ENCODE measurements at regions not wholly inside any gene's neighbourhood (a gene's known extent, or its start where the extent isn't known, plus 50 kb on each side); places are given as distances from the start of the nearest gene placed in this dataset.
"Not testable (repeated sequence)": the region's sequence is repeated elsewhere in the genome, so short reads cannot be mapped to it uniquely, and the experiment has no call there.

DNA sequence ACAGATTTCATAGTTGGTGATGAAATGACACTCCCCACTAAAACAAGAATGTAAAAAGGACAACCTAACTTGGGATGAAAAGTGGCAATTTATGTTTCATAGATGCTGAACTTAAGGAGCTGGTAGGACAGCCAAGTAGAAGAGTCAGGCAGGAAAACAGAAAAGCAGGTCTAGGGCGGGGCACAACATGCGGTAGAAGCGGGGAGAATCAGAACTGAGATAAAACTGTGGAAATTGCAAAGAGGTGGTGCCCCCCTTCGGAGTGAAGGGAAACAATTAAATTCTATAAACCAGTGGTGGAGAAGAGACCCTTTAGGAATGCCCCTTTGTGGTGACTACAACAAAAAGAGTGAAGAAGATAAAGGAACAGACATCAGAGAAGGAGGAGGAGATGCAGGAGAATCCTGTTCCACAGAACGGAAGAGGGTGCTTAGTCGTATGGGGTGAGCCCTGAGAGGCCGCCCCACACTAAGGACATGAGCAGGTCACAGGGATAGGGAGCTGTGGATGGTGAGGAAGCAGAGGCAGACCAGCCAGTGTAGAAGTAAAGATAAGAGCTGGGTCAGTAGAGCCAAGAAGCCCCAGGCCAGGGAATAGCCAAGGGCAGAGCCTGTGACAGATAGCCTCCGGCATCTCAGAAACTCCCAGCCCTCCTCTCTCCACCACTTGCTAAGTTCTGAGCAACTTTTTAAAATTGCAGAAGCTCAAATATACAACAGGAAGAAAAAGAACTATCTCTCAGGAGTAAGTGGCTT, 100.3 kb upstream of the DOCK9 start:
- no peak for DNase-seq

DNA sequence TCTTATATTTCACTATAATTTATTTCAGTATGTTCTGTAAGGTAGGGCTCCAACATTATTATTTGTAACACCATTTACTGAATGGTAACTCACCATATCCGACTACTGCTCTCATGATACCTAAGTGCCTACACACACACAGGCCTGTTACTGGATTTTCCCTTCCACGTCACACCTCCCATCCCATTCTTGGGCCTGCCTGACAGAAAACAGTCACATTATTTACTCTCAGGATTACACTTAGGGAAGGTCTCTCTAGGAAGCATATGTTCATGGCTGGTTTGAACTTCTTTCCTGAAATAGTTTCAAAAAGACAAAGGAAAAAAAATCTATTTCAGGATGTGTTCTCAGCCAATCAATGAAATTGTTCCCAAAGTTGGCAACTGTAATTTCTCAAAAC, 102.3 kb upstream of the DOCK9 start:
- no peak for DNase-seq

DNA sequence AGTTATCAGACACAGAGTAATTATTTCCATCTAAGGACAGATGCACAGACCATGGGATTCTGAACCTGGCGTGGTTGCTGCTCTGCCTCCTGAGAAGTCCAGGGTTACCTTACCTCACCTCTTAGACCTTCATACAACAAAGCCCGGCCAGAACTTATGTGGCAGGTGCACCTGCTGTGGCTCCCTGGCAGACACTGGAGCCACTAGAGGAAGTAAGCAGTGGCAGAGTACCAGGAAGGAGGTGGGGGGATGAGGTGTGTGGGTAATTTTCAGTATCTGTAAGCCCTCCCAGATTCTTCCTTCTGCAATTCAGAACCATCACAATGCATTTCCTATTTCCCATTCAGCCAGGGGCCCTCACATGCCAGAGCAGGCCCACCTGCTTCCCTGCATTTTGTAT, 106.1 kb upstream of the DOCK9 start:
- DNase-seq: no peak

DNA sequence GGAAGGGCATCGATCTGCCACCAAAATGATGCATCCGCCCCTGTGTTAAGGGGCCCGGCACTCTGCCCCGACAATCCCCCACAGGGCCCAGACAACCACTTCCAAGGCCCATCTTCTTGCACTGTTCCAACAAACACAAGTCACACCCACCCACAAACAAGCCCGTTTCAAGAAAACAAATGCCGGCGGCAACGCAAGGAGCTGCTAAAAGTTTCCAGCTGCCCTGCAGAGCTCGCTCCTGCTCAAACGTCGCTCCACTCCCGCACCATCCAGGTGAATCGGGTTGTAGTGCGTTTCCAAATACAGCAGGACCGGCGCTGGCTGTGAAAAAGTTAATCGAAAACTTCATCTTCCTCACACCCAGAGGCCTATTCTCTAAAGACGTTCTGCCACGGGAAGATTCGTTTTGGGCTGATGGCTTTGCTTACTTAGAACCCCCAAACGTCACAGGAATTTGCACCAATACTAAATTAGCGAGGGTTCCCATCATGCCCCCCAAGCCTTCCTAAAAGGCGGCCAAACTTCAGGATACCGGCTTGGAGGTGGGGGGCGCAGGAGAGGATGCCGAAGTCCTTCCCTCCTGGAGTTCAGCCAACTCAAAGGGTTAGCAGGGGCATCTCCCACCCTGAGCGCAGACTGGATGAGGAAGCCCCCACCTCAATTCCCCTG, 107.4 kb upstream of the DOCK9 start:
- DNase-seq: no peak

DNA sequence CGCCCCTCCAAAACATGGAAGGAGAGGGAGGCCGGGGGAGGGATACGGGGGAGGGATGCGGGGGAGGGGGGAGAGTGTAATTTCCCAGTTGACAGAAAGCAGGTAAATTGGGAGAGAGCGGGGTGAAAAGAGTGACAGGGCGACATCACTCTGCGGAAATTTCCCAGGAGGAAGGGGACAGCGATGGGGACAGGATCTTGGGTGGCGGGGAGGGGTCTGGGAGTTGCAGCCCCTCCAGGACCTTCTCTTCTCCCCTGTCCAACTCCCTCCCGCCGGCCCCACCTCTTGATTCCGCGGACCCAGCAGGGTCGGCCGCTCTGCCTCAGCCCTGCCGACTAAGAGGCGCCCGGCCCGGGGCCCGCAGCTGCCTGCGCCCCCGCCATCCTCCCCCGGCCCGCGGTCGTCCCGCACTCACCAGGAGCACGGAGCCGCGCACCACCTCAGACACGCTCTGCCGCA, 108.0 kb upstream of the DOCK9 start:
- DNase-seq: no peak

DNA sequence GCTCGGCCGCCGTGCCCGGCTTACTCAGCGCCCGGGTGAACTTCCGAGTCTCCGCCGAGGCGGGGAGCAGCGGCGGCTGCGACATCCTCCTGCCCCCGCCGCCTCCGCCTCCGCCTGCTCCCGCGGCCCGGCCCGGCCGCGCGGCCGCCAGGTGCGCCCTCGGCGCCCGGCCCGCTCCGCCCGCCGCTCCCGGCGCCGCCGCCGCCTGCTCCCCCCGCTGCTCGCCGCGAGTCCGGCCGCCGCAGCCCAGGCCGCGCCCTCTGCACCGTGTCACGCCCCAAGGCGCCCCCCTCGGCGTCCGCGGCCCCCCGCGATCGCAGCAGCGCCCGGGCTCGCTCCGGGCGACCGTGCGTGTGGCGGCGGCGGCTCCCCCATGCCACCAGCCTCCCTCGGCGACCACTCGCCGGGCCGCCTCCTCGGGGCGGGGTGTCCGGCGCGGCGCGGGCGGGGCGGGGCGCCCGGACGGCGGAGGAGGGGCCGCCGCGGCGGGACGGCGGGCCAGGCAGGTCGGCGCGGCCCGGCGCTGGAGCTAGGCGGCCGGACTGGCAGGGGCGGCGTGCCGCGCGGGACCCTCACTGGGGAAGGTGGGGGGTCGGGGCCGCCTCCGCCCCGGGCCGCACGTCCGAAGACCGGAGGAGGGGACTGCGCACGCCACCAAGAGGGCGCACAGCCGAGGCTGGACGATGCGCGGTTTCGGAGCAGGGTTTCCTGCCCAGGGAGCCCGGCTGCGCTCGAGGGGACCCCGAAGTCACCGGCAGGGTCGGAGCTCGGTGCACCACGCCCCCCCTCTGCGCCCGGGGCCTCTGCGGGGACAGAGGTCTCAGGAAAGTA, 108.6 kb upstream of the DOCK9 start:
- DNase-seq: peak; percentile 54

DNA sequence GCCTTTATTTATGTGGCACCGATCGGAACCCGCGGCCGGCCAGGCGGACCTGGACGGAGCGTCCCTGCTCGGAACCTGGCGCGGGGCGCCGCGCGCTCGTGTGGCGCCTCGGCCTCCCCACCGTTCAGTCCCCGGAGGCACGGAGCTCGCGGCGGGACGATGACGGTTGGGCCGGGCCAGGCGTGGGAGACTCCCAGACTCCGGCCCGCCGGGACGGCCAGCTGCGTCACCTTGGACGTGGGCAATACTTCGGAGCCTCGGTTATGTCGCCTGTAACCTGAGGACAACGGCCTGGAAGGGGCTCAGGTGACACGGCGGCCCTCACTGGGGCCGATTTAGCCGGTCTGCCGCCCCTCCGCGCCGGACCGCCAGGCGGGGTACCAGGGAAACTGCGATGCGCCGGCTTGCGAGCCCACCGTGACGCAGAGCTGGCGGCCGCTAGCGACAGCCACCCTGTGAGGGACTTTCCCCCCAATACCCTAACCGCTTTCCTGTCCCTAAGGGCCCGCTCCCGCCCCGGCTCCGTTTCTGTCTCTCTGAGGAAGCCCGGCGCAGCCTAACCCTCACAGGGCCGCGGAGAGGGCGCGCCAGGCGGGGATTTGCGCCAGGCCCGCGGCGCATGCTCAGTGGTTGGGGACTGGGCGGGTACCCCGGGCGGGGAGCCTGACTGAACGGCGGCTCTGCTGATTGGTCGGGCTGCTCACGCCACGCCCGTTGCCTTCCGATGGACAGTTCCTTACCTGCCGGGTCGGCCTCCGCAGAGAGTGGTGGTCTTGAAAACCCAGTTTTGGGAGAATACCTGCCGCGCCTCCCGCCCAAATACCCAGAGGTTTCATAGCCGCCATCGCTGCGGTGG, 109.5 kb upstream of the DOCK9 start:
- DNase-seq: peak; percentile 96

DNA sequence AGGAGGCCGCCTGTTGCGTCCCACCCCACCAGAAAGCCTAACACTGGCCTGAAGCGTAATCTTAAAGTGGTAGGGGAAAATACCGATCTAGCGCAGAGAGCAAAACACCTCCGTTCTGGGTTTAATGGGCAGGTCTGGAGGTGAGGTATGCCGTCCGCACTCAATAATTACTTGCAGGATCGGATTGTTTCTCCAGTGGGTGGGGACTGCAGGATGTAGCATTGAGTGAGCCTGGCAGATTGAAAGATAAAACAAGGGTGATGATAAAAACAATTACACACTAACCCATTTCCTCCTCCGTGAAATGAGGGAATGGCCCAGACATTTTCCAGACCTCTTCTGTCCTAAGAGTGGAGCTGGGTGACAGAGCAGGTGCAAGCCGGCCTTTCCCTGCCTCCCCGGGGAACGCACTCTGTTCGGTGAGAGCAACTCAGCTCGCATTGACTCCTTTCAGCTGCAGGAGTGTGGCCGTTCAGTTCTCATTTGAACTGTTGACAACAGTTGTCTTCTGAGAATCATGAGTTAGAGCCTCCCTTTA, 110.2 kb upstream of the DOCK9 start:
- peak; percentile 71 for DNase-seq

DNA sequence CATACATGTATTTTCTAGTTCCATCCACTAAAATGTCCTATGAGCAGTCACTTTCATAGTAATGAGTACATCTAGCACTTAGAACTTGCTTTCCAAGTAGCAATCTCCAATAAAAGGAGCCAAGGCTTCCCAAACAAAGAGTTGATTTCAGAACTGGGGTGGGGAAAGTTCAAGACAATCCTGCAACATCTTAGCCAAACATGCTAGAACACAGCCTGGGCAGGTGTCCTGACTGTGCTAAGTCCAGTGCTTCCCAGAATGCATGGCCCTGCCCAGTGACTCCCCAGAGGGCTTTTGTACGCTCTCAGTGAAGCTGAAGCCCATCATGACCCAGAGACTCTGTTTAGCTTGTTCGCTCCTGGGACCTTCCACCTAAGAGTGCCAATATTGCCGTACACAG, 106.7 kb upstream of the UBAC2 start:
- DNase-seq: no peak

DNA sequence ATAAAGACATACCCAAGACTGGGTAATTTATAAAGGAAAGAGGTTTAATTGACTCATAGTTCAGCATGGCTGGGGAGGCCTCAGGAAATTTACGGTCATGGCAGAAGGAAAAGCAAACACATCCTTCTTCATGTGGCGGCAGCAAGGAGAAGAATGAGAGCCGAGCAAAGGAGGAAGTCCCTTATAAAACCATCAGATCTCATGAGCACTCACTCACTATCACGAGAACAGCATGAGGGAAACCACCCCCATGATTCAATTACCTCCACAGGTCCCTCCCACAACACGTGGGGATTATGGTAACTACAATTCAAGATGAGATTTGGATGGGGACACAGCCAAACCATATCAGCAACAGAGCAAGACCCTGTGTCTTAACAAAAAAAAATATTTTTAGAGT, 98.8 kb upstream of the UBAC2 start:
- not testable (repeated sequence) for DNase-seq

DNA sequence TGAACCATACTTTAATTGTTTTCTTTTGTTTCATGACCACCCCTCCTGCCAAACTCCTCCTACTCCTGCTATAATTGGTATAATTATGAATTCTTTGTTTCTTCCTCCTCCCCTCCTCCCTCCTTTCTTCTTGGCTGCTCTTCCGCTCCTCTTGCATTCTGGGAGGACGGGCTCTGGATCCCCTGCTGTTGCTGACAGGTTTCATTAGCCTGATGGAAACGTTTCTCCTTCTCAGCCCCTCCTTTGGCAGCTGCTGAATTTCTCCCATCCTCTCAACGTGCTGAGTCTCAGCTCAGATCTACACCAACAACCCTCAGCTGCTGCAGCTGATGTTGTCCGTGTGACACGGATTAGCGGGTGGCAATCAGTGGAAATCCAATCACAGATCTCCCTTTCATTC, 97.1 kb upstream of the UBAC2 start:
- DNase-seq: no peak

DNA sequence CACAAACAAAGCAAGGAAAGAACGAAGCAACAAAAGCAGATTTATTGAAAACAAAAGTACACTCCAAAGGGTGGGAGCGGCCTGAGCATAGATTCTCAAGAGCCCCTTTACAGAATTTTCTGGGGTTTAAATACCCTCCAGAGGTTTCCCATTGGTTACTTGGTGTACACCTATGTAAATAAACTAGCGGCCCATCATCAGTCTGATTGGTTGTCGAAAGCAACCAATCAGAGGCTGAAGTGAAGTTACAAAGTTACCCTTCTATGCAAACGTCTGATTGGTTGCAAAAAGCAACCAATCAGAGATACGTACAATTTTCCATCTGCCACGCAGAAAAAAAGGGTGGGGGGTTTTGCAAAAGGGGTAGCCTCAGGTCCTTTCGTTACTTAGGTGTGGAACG, 96.3 kb upstream of the UBAC2 start:
- DNase-seq: no peak

DNA sequence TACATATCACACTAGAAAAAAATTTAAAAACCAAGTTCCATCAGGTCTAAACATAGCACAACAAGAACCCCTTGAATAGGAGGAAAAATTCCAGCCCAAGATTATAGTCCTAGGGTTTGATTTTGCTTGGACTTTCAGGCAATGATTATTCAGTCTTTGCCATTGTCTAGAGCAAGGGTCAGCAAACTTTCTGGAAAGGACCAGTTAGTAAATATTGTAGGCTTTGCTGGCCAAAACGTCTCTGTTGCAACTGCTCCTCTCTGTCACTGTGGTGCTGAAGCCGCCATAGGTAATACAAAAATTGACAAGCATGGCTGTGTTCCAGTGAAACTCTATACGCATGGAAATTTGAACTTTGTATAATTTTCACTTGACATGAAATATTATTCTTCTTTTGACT, 95.5 kb upstream of the UBAC2 start:
- no peak for DNase-seq

DNA sequence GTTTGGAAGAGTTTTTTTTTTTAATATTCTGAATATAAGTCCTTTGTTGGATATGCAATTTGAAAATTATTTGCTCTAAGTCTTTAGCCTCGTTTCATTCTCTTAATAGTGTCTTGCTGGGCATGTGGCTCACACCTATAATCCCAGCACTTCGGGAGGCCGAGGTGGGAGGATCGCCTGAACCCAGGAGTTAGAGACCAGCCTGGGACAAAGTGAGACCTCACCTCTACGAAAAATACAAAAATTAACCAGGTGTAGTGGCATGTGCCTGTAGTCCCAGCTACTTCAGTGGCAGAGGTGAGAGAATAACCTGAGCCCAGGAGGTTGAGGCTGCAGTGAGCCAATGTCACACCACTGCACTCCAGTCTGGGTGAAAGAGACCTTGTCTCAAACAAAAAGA, 87.3 kb upstream of the UBAC2 start:
- no peak for DNase-seq

DNA sequence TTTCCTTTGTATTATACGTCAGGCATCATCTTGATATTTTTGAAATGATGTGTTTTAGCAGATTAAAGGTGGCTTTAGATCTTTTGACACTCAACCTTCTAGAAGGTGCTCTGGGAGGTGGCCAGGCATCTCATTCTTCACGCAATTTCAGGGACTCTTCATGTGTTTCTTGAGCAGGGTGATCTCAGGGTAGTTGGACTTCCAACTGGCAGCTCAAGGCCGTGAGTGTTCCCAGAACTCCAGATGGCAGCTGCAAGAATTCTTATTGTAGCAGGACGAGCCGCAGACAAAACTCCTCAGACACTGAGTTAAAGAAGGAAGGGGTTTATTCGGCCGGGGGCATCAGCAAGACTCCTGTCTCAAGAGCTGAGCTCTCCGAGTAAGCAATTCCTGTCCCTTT, 82.5 kb upstream of the UBAC2 start:
- no peak for DNase-seq

DNA sequence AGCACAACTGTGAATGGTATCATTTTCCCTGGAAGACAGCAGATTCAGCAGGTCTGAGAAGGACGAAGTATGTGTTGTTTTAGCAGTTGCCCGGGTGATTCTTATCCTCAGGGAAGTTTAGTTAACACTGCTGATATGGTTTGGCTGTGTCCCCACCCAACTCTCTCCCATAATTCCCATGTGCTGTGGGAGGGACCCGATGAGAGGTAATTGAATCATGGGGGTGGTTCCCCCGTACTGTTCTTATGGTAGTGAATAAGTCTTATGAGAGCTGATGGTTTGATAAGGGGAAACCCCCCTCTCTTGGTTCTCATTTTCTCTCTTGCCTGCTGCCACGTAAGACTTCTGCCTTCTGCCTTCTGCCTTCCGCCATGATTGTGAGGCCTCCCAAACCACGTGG, 81.0 kb upstream of the UBAC2 start:
- DNase-seq: no peak

DNA sequence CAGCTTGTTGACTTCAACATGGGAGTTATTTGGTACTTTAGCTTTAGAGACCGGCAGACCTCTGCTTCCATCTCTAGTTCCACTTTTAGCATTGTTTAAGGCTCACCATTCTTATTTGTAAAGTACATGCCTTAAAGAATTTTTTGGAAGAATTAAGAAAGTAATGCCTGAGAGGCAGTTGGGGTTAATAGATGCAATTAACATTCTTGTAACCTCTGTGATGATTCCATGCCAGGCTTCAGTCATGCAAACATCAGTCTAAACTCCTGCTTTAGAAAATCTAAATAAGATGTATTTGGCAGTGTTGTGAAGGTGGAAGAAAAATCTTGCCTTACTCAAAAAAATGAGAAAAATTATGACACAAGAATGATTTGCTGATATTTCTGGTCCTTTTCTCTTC, 79.9 kb upstream of the UBAC2 start:
- no peak for DNase-seq

DNA sequence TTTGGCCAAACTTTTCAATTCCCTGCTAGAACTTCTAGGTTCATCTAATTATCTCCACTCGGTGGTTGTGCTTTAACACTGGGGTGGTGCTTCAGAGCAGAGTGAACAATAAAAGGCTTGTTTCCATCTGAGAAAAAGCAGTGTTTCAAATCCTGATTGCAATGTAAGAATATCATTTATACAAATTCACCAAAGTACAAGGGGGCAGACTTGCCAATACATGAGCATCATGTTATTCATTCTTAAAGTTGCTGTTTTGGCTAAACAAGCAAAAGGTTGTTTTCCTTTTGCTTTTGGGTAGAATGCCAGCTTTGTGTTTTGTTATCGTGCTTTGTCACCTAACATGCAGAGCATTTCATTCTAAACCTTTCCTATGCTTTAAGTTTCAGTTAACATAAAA, 78.5 kb upstream of the UBAC2 start:
- DNase-seq: no peak

DNA sequence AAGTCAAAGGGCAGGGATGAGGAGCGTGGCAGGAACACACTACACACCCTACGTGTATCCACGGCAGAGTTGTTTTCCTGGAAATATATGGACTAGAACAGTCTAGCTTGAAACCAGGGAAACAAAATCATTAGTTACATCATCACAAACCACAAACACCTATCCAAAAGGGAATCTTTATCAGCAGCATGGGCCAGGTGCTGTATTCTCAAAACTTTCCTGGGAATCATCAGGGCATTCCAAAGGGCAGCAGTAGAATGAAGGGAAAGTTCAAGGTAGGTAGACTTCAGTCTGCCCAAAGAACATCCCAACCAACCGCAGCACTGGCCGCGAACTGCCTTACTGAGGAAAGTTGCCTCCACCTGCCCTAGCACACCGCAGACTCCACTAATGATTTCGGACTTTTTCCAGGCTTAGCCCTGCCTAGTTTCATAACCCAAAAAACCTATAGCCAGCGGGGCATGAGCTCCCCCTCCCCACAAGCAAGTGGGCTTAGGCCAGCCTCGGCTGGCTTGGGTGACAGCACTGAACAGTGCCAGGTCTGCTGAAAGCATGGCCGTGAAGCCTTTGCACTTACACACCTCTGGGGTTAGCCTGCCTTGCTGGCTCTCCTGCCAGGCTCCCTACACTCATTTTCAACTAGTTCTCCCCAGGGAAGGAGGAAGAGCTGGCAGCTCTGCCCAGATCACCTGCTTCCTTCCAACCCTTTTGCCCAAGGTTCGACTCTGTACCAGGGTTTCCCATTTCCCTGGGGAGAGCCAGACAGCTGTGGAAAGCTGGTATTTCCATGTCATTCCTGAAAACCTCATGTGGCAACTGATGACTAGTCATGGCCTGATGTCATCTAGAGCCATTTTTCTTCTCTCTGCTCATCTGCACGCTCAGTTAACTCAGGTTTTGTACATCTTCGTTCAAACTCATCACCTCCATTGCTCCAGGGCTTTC, 77.3 kb upstream of the UBAC2 start:
- no peak for DNase-seq

DNA sequence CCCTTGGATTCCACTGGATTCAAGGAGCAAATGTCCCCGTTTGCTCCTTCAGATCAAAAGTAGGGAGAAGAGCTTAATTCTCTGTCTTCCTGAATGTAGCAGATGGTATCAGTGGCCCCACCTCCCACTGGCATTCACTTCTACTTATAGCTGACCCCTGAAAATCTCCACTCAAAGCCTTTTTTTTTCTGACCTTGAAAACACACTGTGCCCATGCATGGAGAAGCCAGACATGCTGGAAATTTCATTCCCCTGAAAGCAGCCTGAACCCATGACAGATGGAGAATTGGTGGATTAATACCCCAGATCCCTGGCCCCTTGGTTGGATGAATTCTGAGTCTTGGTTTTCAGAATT, 76.6 kb upstream of the UBAC2 start:
- DNase-seq: no peak

DNA sequence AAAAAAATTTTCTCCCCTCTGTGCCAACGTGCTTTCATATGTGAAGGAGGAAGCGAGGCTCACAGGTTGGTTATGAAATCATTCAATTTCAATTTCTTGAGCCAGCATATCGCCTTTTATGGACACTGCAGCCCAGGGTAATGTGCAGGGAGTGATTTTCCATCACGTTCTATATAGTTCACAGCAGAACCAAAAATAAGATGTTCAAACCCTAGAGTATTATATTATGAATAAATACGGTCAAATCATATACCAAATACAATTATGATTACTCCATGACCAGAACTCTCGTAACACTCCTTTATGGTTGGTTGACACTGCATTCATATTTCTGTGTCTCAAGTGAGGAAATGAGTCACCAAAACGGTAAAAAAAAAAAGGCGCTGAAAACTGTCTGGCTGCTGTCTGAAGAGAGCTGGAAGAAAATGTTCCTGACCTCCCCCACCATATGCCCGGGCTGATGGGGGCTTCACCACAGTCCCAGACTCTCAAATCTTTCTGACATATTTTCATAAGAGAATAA, 75.8 kb upstream of the UBAC2 start:
- no peak for DNase-seq

Measured in NCI-H345 (cell line).